ENCODE measurements at regions not wholly inside any gene's neighbourhood (a gene's known extent, or its start where the extent isn't known, plus 50 kb on each side); places are given as distances from the start of the nearest gene placed in this dataset.

DNA sequence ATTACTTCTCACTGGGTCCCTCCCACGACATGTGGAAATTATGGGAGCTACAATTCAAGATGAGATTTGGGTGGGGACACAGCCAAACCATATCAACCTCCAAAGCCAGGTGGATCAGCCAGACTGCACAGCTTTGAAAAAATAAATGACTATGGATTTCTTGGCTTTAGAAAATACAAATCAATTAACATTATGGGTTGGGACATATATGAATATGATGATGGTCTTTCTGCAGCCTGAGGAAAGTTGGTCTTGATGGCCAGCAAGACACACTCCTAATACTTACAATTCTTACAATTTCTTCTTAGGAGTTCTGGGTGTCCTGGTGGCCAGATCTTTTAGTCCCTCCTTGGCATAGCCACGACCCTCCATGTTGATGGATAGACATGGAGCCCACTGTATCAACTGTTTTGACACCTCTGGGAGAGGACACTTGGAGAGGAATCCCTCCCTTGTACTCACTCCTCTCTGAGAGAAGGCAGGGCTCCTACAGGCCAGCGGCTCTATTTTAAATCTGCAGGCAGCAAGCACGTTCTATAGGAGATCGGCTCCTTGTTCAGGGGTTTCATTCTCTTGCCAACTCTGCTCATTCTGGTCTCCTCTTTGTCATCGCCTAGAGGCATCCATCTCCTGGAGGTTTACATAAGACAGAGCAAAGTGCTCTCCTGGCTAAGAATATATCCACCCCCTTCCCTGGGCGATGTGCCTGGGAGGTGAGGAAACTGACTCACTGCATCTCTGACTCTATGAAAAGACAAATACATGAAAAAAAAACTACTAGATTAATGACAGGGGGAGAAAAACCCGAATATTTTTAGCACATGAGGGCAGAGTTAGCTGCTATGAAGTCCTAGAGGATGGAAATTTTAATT is 145.9 kb downstream of the CARTPT start (continued):
- TF ChIP-seq, protein P1, sequence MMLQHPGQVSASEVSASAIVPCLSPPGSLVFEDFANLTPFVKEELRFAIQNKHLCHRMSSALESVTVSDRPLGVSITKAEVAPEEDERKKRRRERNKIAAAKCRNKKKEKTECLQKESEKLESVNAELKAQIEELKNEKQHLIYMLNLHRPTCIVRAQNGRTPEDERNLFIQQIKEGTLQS (IDR thresholded peaks at IDR 0.05) = no peak

DNA sequence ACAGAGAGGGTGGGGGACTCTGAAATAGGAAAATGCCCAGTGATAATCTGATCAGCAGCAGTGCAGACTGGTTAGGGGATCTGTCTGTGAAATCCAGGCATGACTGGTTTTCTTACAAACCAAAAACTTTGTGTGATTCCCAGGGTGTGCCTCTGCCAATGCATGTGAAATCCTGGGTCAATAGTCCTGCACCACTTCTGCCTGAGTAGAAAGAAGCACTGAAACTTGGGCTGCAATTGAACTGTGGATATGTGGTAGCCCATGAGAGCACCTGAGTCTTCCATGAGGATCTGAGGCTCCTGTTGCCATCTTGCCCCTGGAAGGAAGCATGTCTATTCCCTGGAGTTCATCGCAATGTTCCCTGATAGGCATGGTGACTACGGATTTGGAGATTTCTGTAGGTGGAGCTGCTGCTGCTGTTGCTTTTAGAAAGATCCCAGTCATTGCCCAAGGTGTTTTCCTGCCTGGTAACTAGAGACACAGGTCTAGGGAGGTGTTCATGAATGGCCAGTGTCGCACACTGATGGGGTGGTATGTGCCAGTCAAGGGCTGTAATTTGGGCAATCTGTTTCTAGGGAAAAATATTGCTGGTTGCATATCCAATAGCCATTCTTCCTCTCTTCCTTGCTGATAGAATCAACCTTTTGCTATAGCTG is 146.7 kb downstream of the CARTPT start:
- Histone ChIP-seq H3K4me1 (ENCODE audit: control insufficient read depth in 4 of 4, insufficient read depth in 4 of 4, low read length in 3 of 4) (no peaks in the 10 kb centered on the region), H3K9ac (ENCODE audit: low read depth in 1 of 2, low read length in 2 of 2) (no peak overlapping the region), H3K9me3 (ENCODE audit: control insufficient read depth in 4 of 4, low read length in 3 of 4) (peaks cover 0 to 20% (median 2%) of the 10 kb centered on the region in 4 donors), H3K4me3 (ENCODE audit: low read depth in 1 of 3, low read length in 3 of 3) (no peak overlapping the region), H3K27me3 (ENCODE audit: control insufficient read depth in 4 of 4, insufficient read depth in 4 of 4, low read length in 3 of 4) (peaks cover 0 to 2% (median 0%) of the 10 kb centered on the region in 4 donors), H3K36me3 (ENCODE audit: control insufficient read depth in 4 of 4, insufficient read depth in 3 of 4, low read depth in 1 of 4, low read length in 3 of 4) (no peaks in the 10 kb centered on the region), H3K27ac (ENCODE audit: low read depth in 1 of 2, low read length in 2 of 2) (no peak overlapping the region)
- 84% methylated on average over 3 of the region's 3 CpGs for WGBS
- no peak for DNase-seq (ENCODE audit: low spot score)
- TF ChIP-seq NR2F2 (IDR thresholded peaks at IDR 0.05) = no peak
- TF ChIP-seq HNF4A (conservative IDR thresholded peaks at IDR 0.05) = no peak
- TF ChIP-seq, protein P1 (IDR thresholded peaks at IDR 0.05) = no peak
- TF ChIP-seq FOXA1 (IDR thresholded peaks at IDR 0.05) = no peak
- TF ChIP-seq JUND (IDR thresholded peaks at IDR 0.05) = no peak
- no peak for TF ChIP-seq FOXA2 (IDR thresholded peaks at IDR 0.05)
- no peak for TF ChIP-seq EGR1 (IDR thresholded peaks at IDR 0.05; ENCODE audit: low read depth in 2 of 2)
- TF ChIP-seq, protein P2, sequence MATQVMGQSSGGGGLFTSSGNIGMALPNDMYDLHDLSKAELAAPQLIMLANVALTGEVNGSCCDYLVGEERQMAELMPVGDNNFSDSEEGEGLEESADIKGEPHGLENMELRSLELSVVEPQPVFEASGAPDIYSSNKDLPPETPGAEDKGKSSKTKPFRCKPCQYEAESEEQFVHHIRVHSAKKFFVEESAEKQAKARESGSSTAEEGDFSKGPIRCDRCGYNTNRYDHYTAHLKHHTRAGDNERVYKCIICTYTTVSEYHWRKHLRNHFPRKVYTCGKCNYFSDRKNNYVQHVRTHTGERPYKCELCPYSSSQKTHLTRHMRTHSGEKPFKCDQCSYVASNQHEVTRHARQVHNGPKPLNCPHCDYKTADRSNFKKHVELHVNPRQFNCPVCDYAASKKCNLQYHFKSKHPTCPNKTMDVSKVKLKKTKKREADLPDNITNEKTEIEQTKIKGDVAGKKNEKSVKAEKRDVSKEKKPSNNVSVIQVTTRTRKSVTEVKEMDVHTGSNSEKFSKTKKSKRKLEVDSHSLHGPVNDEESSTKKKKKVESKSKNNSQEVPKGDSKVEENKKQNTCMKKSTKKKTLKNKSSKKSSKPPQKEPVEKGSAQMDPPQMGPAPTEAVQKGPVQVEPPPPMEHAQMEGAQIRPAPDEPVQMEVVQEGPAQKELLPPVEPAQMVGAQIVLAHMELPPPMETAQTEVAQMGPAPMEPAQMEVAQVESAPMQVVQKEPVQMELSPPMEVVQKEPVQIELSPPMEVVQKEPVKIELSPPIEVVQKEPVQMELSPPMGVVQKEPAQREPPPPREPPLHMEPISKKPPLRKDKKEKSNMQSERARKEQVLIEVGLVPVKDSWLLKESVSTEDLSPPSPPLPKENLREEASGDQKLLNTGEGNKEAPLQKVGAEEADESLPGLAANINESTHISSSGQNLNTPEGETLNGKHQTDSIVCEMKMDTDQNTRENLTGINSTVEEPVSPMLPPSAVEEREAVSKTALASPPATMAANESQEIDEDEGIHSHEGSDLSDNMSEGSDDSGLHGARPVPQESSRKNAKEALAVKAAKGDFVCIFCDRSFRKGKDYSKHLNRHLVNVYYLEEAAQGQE (IDR thresholded peaks at IDR 0.05) = no peak
- TF ChIP-seq RAD21 (IDR thresholded peaks at IDR 0.05) = no peak
- TF ChIP-seq, protein P3, sequence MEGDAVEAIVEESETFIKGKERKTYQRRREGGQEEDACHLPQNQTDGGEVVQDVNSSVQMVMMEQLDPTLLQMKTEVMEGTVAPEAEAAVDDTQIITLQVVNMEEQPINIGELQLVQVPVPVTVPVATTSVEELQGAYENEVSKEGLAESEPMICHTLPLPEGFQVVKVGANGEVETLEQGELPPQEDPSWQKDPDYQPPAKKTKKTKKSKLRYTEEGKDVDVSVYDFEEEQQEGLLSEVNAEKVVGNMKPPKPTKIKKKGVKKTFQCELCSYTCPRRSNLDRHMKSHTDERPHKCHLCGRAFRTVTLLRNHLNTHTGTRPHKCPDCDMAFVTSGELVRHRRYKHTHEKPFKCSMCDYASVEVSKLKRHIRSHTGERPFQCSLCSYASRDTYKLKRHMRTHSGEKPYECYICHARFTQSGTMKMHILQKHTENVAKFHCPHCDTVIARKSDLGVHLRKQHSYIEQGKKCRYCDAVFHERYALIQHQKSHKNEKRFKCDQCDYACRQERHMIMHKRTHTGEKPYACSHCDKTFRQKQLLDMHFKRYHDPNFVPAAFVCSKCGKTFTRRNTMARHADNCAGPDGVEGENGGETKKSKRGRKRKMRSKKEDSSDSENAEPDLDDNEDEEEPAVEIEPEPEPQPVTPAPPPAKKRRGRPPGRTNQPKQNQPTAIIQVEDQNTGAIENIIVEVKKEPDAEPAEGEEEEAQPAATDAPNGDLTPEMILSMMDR (IDR thresholded peaks at IDR 0.05; ENCODE audit: low read depth, low read length, missing input control) = no peak

DNA sequence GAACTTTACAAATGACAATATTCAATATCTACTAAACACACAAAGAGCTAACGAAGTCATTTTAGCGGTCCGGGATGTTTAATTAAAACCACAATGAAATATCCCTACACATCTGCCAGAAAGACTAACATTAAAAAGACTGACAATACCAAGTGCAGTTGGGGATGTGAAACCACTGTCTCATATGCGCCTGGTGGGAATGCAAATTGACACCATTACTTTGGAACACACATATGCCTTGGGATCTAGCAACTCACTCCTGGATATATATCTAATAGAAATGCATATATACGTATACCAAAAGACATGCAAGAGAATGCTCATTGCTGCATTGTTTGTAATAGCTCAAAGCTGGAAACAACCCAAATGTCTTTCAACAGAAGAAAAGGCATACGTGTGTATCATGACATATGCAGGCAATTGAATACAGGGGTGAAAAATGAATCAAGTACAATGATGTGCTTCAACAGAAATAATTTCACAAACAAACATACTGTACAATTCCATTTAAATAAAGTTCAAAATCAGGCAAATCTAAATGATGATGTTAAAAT is 153.3 kb downstream of the CARTPT start:
- H3K9ac ChIP-seq (ENCODE audit: low read depth in 1 of 2, low read length in 2 of 2) = no peak overlapping the region
- TF ChIP-seq, protein P2 (IDR thresholded peaks at IDR 0.05) = no peak
- TF ChIP-seq NR2F2 (IDR thresholded peaks at IDR 0.05) = no peak
- TF ChIP-seq, protein P4, sequence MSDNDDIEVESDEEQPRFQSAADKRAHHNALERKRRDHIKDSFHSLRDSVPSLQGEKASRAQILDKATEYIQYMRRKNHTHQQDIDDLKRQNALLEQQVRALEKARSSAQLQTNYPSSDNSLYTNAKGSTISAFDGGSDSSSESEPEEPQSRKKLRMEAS (IDR thresholded peaks at IDR 0.05) = no peak
- TF ChIP-seq YY1 (IDR thresholded peaks at IDR 0.05) = no peak
- TF ChIP-seq, protein P3 (IDR thresholded peaks at IDR 0.05; ENCODE audit: low read depth, low read length, missing input control) = no peak
- H3K9me3 ChIP-seq (ENCODE audit: control insufficient read depth in 4 of 4, low read length in 3 of 4) = peaks cover 0 to 3% (median 0%) of the 10 kb centered on the region in 4 donors
- no peaks in the 10 kb centered on the region for H3K36me3 ChIP-seq (ENCODE audit: control insufficient read depth in 4 of 4, insufficient read depth in 3 of 4, low read depth in 1 of 4, low read length in 3 of 4)
- H3K27me3 ChIP-seq (ENCODE audit: control insufficient read depth in 4 of 4, insufficient read depth in 4 of 4, low read length in 3 of 4) = no peaks in the 10 kb centered on the region
- no peak for DNase-seq (ENCODE audit: low spot score)
- no peaks in the 10 kb centered on the region for H3K4me1 ChIP-seq (ENCODE audit: control insufficient read depth in 4 of 4, insufficient read depth in 4 of 4, low read length in 3 of 4)
- no peak overlapping the region for H3K27ac ChIP-seq (ENCODE audit: low read depth in 1 of 2, low read length in 2 of 2)
- WGBS = 77% methylated on average over 6 of the region's 6 CpGs
- H3K4me3 ChIP-seq (ENCODE audit: low read depth in 1 of 3, low read length in 3 of 3) = no peak overlapping the region
